Activated CD4-positive, alpha-beta T cell treated with anti-CD3 and anti-CD28 coated beads, Interleukin-2, amount 50 U/mL, for 4 hours (primary cell): ENCODE measurements at regions not wholly inside any gene's neighbourhood (a gene's known extent, or its start where the extent isn't known, plus 50 kb on each side); places are given as distances from the start of the nearest gene placed in this dataset.

ENCODE experiments used
- DNase-seq, 2 experiments: peaks; one replicate each; pipeline ENCODE4 v3.0.0-alpha.2; 2020

DNA sequence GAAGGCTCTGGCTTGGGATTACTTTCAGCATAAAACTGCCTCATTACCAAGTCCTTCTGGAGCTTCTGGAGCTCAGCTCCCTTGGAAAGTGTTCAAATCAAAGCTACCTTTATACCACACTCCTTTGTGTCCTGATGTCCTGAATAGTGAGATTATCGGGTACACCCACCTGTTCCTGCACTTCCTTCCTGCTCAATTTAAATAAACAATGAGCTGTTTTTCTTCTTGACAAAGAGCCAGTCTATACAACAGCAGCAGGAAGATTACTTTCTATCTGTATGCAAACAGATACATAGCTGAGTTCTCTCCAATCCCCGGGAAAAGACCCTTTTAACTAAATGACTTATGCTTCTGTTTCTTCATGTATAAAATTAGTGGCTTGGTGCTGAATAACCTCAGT lies 258.0 kb upstream of the FMN2 start:
- DNase-seq: no peak

DNA sequence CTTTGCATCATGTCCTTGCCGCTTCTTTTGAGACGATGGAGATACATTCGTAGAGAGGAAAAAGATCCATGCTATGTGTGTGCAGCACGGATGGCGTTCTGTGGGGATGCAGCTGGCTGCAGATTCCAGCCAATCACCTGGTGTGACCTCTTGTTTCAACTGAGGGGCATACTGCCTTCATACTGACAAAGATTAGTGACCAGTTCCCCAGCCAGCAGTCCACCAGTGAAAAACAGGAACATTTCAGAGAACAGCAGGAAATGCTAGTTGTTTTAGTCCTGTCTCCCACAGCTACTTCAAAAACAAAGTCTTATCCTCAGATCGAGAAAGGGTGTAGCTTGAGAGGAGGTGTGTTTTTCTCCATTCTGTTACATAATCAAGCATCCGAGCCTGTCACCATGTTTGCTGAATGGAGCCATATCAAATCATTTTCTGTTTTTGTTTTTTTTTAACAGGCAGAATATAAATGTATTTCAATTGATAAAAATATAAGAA lies 255.7 kb upstream of the FMN2 start:
- DNase-seq: no peak

DNA sequence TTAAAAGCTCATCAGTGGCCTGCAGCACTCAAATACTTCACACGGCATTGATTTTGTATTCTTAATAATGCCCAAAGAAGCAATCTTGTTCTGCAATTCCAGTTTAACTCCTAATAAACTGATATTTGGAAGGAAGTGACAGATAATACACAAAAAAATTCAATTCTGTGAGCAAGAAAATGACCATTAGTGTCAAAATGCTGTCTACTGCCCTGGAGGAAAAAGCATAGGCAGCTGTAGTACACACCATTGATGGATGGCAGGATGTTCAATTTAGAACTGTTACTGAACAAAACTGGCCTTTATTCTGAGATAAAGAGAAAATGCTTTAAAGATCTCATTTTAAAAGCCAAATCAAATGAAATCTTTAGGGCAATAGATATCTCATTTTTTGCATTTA lies 251.3 kb upstream of the FMN2 start:
- DNase-seq: no peak

DNA sequence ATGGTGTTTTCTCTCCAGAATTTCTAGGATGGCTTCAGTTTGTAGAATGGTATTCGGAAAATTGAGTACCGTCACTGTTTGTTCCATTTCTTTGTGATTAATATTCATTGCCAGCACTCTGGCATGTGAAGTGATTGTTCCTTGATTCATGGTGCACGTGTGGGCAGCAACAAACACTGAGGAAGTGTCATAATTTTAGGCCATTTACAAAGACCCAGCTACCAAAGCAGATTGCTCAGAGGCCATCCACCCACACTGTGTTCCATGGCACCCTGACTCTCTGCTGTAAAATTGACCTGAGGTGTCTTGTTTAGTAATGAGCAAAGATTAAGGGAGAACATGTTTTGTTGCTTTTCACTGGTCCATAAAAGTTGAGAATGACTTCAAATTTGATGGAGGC lies 250.9 kb upstream of the FMN2 start:
- DNase-seq: no peak

DNA sequence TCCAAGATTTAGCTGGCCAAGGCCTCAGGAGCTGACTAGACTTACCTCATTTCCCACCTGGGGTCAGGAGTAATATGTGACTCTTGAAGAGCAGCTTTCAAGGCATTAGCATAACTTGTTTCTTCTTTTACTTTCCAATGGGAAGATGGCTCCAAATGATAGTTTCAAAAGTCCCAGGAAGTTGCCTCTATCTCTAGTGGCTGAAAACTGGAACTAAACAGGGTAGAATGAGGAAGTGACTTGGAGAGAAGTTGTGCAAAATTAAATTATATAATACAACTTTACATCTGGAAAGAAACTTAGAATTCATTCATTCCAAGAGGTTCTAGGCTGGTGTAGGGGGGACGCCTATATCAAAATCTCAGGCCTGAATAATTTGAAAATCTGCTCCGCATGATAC lies 250.1 kb upstream of the FMN2 start:
- DNase-seq: no peak

DNA sequence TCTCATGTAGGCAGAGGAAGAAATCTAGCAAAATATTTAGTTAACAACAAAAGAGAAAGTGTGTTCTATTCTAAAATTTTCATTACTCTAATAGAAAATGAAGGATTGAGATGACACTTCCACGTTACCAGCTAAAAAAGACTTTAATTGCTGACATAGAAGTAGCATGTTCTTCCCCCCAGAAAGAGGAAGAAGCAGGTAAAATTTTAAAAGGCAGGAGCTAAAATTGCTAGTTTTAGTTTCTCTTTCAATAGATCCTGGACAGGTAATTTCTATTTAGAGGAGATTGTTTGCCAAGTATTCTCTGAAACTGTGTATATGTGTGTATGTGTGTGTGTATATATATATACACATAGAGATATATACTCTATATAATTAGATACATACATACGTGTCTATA lies 248.1 kb upstream of the FMN2 start:
- DNase-seq: no peak

DNA sequence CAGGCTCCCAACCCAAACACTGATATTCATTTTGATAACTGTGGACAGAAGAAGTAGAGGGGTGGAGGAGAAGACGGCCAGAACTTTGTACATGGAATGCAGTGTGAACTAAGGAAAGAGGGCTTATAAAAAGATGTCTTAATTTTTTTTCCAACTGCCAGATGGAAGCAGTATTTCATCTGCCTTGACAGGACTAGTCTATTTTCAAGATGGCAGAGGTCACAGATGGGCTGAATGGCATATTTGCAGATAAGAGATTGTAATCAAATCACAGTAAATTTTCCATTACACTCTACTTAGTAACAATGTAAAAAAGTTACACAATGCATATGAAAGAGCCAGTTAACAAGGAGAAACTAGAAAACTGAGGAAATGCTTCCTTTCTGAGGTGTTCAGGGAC lies 246.8 kb upstream of the FMN2 start:
- no peak for DNase-seq

DNA sequence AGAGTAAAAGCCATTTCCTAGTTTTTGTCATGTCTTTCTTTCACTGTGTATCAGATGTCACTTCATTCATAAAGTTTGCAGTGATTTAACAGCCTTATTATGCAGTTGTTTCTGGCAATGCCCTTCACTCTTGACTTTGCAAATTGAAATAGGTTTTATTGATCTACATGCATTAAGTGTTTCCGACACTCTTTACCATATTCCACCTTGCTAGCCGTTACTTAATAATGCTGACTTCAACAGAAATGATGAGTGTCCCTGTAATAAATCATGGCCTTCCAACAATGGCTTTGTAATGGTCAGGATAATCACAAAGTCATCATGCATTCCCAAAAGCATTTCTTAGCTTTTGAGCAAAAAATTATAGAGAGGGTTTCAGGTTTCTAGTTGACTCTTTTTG lies 236.8 kb upstream of the FMN2 start:
- no peak for DNase-seq

DNA sequence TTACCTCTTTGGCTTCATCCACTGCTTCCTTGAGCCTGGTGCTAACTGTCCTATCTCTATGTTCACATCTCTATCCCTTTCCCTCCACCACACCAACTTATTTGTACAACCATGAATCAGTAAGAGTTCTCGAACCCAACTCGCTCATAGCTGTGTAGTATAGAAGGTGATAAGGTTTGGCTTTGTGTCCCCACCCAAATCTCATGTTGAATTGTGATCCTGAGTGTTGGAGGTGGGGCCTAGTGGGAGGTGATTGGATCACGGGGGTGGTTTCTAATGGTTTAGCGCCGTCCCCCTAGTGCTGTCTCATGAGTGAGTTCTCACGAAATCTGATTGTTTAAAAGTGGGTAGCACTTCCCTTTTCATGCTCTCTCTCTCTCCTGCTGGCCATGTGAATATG lies 235.6 kb upstream of the FMN2 start:
- DNase-seq: no peak

DNA sequence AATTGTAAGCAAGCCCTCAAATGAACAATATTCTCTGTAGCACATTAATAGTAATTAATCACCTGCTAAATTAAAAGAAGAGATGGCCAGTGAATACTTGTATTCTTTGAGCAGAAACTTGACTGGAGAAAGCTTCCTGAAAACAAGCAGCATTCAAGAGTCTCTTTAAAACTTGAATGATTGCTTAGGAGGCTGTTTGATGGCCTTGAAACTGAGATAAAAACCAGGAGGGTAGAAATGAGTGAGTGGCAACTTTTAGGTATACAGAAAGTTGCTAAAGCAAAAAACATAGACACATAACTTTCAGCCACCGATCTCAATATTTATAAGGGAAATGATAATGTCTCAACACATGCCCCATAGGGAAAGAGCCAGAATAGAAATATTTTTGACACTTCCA lies 234.8 kb upstream of the FMN2 start:
- no peak for DNase-seq

DNA sequence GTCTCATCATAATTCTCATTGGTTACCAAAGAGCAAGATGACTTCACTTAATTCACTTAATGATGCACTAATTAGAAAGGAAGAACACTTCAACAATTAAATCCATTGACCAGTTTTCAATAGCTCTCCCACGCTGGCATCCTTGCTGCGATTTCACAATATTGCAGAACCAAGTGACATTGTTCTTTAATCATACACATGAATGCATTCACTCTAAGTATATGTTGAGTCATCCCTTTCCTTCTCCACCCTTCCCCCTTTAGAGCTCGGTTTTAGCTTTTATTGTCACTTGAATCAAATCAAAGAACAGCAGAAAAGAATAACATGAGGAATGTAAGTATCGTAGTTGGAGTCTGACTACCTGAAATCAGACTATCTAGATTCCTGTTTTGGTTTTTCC lies 233.6 kb upstream of the FMN2 start:
- no peak for DNase-seq

DNA sequence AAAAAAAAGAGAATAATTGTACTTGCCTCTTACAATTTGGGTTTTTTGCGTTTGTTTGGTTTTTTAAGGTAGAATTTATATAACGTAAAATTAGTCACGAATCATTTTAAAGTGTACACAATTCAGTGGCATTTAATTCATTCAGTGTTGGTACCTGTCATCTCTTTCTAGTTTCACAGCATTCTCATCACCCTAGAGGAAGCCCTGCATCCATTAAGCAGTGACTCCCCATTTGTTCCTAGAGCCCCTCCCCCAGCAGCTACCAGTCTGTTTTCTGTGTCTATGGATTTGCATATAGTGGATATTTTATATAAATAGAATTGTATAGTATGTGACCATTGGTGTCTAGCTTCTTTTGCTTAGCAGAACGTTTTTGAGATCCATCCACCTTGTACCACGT lies 233.2 kb upstream of the FMN2 start:
- DNase-seq: no peak

DNA sequence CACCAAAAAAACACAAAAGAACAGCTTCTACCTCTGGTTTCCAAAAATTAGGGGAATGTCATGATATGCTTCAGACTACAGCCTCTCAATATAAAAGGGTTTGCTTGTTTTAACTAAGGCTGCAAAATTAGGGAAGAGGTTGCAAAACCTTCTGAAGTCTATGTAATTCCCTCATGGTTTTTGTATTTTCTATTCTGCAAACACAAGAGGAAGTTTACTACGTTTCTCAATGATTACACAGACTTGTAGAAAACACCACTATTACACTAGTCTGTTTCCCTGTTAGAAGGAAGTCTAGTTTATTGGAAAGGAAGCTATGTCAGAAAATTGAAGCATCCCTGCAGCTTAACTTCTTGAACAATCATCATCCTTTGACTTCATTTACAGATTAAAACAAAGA lies 229.7 kb upstream of the FMN2 start:
- no peak for DNase-seq

DNA sequence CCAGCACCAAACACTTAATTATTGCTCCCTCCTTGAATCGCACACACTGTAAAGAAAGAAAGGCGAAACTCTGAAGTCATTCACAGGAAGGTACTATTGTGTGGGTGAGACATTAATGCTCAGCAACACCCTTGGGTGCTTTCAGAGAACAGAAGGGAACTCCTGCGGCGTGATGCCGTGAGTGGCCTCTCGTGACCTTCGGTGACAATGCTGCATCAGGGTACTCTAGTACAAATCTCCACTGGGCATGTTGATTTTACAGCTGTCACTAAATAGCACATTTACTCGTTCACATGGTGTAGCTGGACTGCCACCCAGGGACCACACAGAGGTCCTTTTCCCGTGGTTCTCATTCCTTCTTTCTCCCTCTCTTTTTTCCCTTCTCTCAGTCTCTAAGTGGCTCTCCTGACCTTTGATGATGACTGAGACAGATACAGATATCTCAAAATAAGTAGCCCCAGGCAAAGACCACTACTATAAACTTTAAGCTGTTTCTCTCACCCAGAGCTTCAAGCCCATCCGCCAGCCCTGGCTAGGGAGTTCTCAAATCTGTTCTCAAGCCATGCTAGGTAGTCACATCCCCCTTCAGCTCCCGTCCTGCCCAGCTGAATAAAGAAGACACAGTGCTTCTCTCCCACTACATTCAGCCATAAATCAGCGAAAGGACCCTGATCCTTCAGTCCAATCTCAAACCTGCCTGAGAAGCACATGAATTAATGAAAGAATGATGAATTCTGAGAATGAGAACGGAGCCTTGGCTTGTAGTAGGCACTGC lies 223.4 kb upstream of the FMN2 start:
- DNase-seq: no peak

DNA sequence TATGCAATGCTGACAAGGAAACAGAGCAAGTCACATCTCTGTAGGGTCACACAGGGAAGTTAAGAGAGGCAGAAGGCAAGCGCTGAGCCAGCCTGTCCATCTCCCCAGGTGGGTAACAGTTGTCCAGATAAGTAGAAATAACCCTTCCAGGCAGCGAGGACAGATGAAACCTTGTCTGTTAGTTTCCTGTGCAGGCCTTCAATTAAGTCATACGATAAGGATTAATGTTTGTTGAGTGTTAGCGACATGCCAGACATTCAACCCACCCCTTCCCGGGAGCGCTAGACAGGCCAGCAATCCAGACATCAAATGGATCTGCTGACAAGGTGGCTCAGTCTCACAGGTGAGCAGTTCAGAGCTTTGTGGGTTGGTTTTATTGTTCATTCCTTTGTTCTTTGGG lies 221.5 kb upstream of the FMN2 start:
- no peak for DNase-seq

DNA sequence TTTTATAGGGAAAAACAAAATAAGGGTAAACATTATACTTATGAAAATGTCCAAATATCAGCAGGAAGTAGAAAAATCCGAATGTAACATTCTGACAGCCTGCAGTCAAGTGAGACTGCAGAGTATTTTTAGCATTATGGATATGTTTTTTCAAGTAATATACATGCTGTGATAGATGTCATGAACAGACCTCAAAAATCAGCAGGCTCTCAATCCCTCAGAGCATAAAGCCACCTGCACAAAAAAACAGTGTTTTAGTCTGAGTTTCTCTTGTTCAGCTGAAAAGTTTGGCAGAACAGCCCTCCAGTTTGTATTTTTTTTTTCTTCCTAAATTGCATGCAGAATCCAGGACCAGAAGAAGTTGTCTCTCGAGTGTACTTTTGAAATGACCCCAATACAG lies 219.1 kb upstream of the FMN2 start:
- no peak for DNase-seq

DNA sequence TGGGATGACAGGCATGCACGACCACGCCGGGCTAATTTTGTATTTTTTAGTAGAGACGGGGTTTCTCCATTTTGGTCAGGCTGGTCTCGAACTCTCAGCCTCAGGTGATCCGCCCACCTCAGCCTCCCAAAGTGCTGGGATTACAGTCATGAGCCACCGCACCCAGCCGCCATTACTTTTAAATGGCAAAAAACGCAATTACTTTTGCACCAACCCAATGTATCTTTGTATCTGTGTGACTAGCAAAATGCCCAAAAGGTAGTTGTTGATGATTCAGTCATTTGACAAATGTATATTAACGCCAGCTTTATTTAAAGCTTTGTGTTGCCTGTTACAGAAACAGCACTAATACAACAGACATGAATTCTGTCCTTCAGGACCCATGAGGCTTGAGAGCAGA lies 216.9 kb upstream of the FMN2 start:
- DNase-seq: no peak

DNA sequence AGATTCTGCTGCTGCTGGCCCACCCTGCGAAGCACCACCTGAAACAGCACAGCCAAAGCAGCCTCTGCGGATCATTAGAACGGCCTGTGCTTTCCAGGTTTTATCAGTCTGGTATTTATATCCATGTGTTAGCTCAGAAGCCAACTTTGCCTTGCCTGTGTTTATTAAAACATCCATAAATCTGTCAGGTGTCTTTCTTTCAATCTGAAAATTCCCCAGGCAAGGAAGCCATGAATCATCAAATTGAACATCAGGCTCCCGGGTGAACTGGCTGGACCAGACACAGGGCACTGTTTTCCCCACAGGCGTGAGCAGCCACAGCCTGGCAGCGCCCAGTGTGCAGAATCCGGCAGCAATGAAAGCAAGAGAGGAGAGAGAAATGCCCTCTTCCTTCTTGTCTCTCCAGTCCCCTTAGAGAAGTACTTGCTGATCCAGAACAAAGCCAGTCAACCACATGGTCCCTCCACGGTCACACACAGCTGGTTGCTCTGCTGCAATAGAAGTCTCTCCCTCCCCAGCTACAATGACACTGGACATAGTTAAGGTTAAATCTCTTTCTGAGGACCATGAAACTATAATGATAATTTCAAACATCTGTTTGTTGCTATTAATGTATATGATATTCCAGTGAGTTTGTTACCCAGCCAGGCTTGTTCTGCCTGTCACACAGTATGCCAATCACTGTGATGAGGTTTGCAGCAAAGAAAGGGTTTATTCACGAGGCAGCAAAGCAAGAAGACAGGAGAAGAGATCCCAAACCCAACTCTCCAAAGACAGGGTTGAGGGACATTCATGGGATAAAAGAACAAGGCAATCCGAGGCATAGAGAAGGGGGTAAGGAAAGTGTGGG lies 212.1 kb upstream of the FMN2 start:
- no peak for DNase-seq

DNA sequence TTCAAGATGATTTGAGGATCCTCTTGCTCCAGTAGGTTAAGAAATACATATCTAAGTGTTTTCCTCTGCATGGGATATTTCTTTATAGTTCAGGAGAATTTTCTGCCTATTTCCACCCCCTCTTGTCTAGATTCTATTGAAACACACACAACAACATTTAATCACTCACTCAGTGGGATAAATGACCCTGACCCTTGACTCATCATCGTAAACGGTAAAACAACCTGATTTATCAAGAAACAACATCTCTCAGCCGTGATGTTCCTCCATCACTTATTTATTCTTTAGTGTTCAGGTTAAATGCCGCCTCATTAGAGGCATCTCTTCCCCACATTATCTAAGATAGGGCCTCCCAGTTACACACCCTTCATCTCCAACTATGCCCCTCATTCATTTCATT lies 208.7 kb upstream of the FMN2 start:
- no peak for DNase-seq

DNA sequence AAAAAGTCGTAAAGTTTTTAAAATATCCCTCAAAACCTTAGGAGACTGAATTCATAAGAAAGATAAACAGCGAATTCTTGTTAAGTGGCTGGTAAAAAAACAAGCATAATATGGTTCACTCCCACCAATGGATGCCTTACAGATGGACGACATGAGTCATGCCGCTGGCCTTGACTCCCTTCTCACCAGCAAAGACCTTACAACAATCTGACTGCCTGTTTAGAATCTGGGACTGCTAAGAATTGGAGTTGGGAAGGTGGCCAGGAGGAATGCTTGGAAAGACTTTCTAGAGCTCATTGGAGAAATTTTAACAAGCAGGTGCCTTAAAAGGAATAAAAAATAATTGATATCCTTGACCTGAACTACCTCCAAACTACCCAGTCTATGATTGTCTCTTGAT lies 206.9 kb upstream of the FMN2 start:
- no peak for DNase-seq

DNA sequence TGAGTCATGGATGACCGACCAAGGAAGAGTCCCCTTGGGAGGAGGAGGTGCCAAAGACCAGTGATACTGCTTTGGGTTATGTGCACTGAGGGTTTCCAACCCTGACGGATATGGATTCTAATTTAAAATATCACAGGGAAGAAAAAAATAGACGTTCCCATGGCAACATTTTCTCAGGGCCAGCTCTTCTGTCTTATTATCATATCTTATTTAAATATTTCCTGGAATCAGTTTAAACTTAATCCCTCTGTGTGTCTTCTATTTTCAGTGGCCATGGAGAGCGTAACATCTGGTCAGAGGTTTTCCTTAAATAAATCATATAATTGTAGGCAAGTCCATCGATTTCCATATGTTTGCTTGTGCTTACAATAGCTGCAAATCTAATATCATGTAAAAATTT lies 205.4 kb upstream of the FMN2 start:
- DNase-seq: no peak

DNA sequence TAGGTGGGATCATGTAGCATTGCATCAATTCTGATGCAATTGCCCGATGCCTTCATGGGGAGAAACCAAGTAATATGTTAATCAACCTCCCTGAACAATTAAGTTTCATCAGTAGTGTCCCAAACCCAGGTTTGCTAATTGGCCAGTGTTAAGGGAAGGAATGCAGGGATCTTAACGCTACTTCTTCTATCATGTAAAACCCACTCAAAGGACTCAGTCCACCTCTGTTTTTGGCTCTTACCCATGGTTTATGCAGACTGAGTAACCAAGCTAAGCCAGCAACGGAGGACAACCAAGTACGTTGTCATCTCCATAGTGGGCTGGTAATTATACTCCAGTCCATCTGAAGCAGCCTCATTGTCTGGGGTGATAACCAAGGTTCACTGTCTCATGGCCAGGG lies 203.0 kb upstream of the FMN2 start:
- no peak for DNase-seq

DNA sequence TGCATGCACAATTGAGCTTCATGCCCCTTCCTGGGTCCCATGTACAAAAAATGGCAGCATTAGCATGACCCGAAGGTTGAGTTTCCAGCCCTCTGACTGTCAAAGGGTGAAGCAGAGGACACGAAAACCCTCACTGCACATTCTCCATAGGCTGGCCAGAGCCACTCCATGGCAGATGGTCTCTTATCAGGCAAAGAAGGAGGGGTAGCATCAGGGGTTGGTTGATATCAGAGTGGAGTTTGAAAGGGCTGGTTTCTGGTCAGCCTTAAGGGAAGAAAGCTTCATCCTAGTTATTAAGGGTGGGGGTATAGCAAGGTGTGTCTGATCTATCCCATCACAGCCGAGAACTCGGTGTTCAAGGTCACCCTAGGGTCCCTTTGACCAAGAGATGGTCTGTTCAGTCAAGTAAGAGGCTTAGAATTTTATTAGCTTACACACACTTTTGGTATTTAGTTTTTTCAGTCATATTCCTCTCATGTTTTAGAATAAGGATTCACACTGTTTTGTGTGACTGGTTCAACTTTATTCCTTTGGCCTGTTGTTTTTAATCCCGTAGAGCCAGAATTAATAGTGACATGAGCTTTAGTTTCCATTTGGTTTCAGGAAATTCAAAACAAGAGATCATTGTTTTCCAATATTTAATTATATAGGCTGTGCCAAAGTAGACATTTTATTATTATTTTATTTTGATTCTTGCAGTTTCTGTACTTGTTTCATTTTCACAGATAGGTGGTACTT lies 199.9 kb upstream of the FMN2 start:
- no peak for DNase-seq

DNA sequence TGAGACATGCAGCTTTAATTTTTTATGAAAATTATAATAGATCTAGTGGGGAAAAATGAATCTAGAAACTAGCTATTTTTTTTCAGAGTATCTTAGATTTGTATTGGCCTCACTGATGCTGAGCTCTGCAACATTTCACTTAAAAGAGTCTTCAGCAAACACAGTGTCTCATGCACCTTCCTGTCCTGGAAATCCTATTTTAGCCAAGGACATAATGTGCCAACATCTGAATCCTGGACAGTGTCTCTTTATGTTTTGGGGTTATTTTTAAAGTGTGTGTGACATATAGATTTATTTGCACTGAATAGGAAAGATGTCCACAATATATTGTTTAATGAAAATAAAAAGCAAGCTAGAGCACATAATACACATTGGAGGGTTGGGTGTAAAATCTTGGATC lies 199.1 kb upstream of the FMN2 start:
- DNase-seq: no peak
